HepG2 (cell line): ENCODE measurements at regions not wholly inside any gene's neighbourhood (a gene's known extent, or its start where the extent isn't known, plus 50 kb on each side); places are given as distances from the start of the nearest gene placed in this dataset.

Experiments used
- ATAC-seq: fragments of 200-7000 bp; cut with Tn5 transposase; 3 replicates; pipeline ENCODE4 v1.9.1; 2020; ENCODE audit warnings: mild to moderate bottlenecking, moderate library complexity
- BruUV-seq: library from RNA; stranded (reverse); fragments of 400-500 nt; replicated peaks from 2 replicates; lab custom pipeline; 2021; lab: Mats Ljungman, UMichigan
- CTCF ChIA-PET: fragments of 300-600 bp; formaldehyde crosslinking; extraction: SDS; loops from one replicate; lab custom pipeline; 2021; ENCODE audit warnings: low total read pairs, inconsistent platforms, low intra/inter-chr PET ratio; lab: Yijun Ruan, JAX
- POLR2A ChIA-PET: fragments of 350-600 bp; sonication (Branson Sonifier 250); formaldehyde crosslinking; loops from one replicate; lab custom pipeline; 2020; ENCODE audit warnings: antibody characterized with exemption, inconsistent platforms; lab: Yijun Ruan, JAX
- DNase-seq: peaks from one replicate; pipeline ENCODE4 v3.0.0-alpha.2; 2015; ENCODE audit warnings: low spot score
- FAIRE-seq: peaks from 3 replicates; lab custom pipeline; 2011; peaks lifted over from hg19 to GRCh38; lab: Jason Lieb, UNC
- H2AFZ ChIP-seq: one replicate; pipeline ENCODE4 v1.6.1; 2011; ENCODE audit warnings: low read length, inconsistent platforms
- H3K27ac ChIP-seq: fragments of 300-600 bp; 3 replicates; pipeline ENCODE4 v1.8.0; 2011; ENCODE audit warnings: mixed run types, mild to moderate bottlenecking, mixed read lengths, low read length, inconsistent platforms; ENCODE audit not compliant: insufficient read depth; ENCODE audit errors: extremely low read length
- H3K27me3 ChIP-seq, 2 experiments: fragments of 200-600 bp in 1 of 2; 2 replicates in 1 of 2; 3 replicates in 1 of 2; pipeline versions ENCODE4 v1.6.0 to v1.8.0; 2011; ENCODE audit warnings: low read length in 2 of 2, mild to moderate bottlenecking in 2 of 2, moderate library complexity in 2 of 2, inconsistent platforms in 1 of 2; ENCODE audit not compliant: insufficient read depth in 2 of 2, control insufficient read depth in 1 of 2
- H3K36me3 ChIP-seq, 2 experiments: fragments of 200-600 bp in 1 of 2; replicated peaks in 1 of 2; 2 replicates in 1 of 2; 3 replicates in 1 of 2; pipeline versions ENCODE4 v1.5.1 to v1.8.0; 2011; ENCODE audit warnings: low read length in 2 of 2, inconsistent platforms in 1 of 2; ENCODE audit not compliant: insufficient read depth in 2 of 2, control insufficient read depth in 1 of 2
- H3K4me1 ChIP-seq: 2 replicates; pipeline ENCODE4 v1.5.1; 2012; ENCODE audit warnings: low read length, inconsistent platforms; ENCODE audit not compliant: insufficient read depth
- H3K4me2 ChIP-seq: 2 replicates; pipeline ENCODE4 v1.6.0; 2011; ENCODE audit warnings: low read depth, low read length, inconsistent platforms
- H3K4me3 ChIP-seq, 3 experiments: fragments of 200-600 bp in 1 of 3; sonication (generic), shearing (Covaris generic) in 1 of 3; replicated peaks in 1 of 3; 2 replicates each; pipeline ENCODE4 v1.5.1; 2011 to 2016; ENCODE audit warnings: low read length in 3 of 3, inconsistent platforms in 2 of 3, low read depth in 2 of 3, mild to moderate bottlenecking in 2 of 3, control low read depth in 1 of 3, mixed read lengths in 1 of 3; ENCODE audit not compliant: insufficient read depth in 1 of 3
- H3K79me2 ChIP-seq: one replicate; pipeline ENCODE4 v1.6.1; 2011; ENCODE audit warnings: low read length, inconsistent platforms; ENCODE audit not compliant: insufficient read depth
- H3K9ac ChIP-seq: 2 replicates; pipeline ENCODE4 v1.6.0; 2011; ENCODE audit warnings: mild to moderate bottlenecking, low read depth, low read length, inconsistent platforms; ENCODE audit not compliant: insufficient read depth
- H3K9me3 ChIP-seq: 2 replicates; pipeline ENCODE4 v1.5.1; 2012; ENCODE audit warnings: mild to moderate bottlenecking, low read length
- H4K20me1 ChIP-seq: 2 replicates; pipeline ENCODE4 v1.6.0; 2011; ENCODE audit warnings: inconsistent platforms, mild to moderate bottlenecking, low read length, moderate library complexity; ENCODE audit not compliant: insufficient read depth
- CBX2 ChIP-seq, 2 experiments: fragments of 200-600 bp in 1 of 2; sonication (generic); formaldehyde crosslinking in 1 of 2; IDR thresholded peaks; 2 replicates each; pipeline versions ENCODE4 v1.7.0 to v1.8.1; 2018 to 2022; ENCODE audit warnings: low read depth in 2 of 2, low read length in 1 of 2, mild to moderate bottlenecking in 1 of 2, missing genetic modification reagents in 1 of 2
- KDM4B ChIP-seq: sonication (generic); formaldehyde crosslinking; IDR thresholded peaks from 2 replicates; pipeline ENCODE4 v1.4.0; 2020; ENCODE audit warnings: missing genetic modification reagents
- U2AF1 ChIP-seq: fragments of 200-400 bp; formaldehyde crosslinking; optimal IDR thresholded peaks from 2 replicates; pipeline ENCODE3; 2017; ENCODE audit warnings: mild to moderate bottlenecking, low read depth, low read length
- WGBS: methylation state at CpG from one replicate; pipeline ENCODE4 v1.1.6; 2017; ENCODE audit warnings: low lambda C conversion rate; 5-methylcytosine and 5-hydroxymethylcytosine counted together
- in situ Hi-C: cut with HindIII; loops from 2 replicates; pipeline ENCODE4 v1.10.0; 2017; ENCODE audit warnings: low pct_unique_long_range_greater_than_20kb; ENCODE audit not compliant: extremely low pct_ligation_motif_present
- intact Hi-C: fragments of 100-400 bp; cut with micrococcal nuclease; formaldehyde crosslinking; loops from one replicate; pipeline ENCODE4 v1.10.0; 2022; ENCODE audit not compliant: unreplicated experiment
- TF ChIP-seq, protein P1 (sequence below): sonication (generic); formaldehyde crosslinking; IDR thresholded peaks from 2 replicates; pipeline ENCODE4 v1.5.0; 2020; ENCODE audit warnings: mild to moderate bottlenecking, missing genetic modification reagents, borderline replicate concordance
- TF ChIP-seq, protein P2 (sequence below): sonication (generic); formaldehyde crosslinking; IDR thresholded peaks from one replicate; pipeline ENCODE4 v1.5.1; 2020; ENCODE audit warnings: mild to moderate bottlenecking, missing genetic modification reagents; ENCODE audit errors: not compliant biosample characterization
- TF ChIP-seq, protein P3 (sequence below): fragments of 450-650 bp; IDR thresholded peaks from 2 replicates; pipeline ENCODE4 v1.6.1; 2017; ENCODE audit warnings: mild to moderate bottlenecking
- TF ChIP-seq, protein P4 (sequence below): sonication (generic); formaldehyde crosslinking; IDR thresholded peaks from 2 replicates; pipeline ENCODE4 v1.8.0; 2022; ENCODE audit warnings: low read depth, missing genetic modification reagents

GRCh38 chr5:4375640-4376039 is 764.5 kb upstream of the ADAMTS16 start:
- FAIRE-seq (no peak), ATAC-seq (no peak)
- H3K4me2 ChIP-seq, result no peak overlapping the region

More at GRCh38 chr5:4375640-4376039, 764.5 kb upstream of the ADAMTS16 start:
- H3K9me3 ChIP-seq, result peaks cover 91% of the 10 kb centered on the region
- H3K79me2 ChIP-seq, result no peaks in the 10 kb centered on the region
- TF ChIP-seq, protein P1, sequence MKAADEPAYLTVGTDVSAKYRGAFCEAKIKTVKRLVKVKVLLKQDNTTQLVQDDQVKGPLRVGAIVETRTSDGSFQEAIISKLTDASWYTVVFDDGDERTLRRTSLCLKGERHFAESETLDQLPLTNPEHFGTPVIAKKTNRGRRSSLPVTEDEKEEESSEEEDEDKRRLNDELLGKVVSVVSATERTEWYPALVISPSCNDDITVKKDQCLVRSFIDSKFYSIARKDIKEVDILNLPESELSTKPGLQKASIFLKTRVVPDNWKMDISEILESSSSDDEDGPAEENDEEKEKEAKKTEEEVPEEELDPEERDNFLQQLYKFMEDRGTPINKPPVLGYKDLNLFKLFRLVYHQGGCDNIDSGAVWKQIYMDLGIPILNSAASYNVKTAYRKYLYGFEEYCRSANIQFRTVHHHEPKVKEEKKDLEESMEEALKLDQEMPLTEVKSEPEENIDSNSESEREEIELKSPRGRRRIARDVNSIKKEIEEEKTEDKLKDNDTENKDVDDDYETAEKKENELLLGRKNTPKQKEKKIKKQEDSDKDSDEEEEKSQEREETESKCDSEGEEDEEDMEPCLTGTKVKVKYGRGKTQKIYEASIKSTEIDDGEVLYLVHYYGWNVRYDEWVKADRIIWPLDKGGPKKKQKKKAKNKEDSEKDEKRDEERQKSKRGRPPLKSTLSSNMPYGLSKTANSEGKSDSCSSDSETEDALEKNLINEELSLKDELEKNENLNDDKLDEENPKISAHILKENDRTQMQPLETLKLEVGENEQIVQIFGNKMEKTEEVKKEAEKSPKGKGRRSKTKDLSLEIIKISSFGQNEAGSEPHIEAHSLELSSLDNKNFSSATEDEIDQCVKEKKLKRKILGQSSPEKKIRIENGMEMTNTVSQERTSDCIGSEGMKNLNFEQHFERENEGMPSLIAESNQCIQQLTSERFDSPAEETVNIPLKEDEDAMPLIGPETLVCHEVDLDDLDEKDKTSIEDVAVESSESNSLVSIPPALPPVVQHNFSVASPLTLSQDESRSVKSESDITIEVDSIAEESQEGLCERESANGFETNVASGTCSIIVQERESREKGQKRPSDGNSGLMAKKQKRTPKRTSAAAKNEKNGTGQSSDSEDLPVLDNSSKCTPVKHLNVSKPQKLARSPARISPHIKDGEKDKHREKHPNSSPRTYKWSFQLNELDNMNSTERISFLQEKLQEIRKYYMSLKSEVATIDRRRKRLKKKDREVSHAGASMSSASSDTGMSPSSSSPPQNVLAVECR (CRISPR knock-in tag), result no peak
- TF ChIP-seq, protein P2, sequence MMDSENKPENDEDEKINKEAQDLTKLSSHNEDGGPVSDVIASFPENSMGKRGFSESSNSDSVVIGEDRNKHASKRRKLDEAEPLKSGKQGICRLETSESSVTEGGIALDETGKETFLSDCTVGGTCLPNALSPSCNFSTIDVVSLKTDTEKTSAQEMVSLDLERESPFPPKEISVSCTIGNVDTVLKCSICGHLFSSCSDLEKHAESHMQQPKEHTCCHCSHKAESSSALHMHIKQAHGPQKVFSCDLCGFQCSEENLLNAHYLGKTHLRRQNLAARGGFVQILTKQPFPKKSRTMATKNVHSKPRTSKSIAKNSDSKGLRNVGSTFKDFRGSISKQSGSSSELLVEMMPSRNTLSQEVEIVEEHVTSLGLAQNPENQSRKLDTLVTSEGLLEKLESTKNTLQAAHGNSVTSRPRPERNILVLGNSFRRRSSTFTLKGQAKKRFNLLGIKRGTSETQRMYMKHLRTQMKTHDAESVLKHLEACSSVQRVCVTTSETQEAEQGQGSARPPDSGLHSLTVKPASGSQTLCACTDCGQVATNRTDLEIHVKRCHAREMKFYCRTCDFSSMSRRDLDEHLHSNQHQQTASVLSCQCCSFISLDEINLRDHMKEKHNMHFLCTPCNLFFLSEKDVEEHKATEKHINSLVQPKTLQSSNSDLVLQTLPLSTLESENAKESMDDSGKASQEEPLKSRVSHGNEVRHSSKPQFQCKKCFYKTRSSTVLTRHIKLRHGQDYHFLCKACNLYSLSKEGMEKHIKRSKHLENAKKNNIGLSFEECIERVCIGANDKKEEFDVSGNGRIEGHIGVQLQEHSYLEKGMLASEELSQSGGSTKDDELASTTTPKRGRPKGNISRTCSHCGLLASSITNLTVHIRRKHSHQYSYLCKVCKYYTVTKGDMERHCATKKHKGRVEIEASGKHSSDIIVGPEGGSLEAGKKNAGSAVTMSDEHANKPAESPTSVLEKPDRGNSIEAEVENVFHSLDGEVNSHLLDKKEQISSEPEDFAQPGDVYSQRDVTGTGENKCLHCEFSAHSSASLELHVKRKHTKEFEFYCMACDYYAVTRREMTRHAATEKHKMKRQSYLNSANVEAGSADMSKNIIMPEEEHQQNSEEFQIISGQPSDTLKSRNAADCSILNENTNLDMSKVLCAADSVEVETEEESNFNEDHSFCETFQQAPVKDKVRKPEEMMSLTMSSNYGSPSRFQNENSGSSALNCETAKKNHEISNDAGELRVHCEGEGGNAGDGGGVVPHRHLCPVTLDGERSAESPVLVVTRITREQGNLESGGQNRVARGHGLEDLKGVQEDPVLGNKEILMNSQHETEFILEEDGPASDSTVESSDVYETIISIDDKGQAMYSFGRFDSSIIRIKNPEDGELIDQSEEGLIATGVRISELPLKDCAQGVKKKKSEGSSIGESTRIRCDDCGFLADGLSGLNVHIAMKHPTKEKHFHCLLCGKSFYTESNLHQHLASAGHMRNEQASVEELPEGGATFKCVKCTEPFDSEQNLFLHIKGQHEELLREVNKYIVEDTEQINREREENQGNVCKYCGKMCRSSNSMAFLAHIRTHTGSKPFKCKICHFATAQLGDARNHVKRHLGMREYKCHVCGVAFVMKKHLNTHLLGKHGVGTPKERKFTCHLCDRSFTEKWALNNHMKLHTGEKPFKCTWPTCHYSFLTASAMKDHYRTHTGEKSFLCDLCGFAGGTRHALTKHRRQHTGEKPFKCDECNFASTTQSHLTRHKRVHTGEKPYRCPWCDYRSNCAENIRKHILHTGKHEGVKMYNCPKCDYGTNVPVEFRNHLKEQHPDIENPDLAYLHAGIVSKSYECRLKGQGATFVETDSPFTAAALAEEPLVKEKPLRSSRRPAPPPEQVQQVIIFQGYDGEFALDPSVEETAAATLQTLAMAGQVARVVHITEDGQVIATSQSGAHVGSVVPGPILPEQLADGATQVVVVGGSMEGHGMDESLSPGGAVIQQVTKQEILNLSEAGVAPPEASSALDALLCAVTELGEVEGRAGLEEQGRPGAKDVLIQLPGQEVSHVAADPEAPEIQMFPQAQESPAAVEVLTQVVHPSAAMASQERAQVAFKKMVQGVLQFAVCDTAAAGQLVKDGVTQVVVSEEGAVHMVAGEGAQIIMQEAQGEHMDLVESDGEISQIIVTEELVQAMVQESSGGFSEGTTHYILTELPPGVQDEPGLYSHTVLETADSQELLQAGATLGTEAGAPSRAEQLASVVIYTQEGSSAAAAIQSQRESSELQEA (CRISPR knock-in tag), result no peak
- TF ChIP-seq, protein P3, sequence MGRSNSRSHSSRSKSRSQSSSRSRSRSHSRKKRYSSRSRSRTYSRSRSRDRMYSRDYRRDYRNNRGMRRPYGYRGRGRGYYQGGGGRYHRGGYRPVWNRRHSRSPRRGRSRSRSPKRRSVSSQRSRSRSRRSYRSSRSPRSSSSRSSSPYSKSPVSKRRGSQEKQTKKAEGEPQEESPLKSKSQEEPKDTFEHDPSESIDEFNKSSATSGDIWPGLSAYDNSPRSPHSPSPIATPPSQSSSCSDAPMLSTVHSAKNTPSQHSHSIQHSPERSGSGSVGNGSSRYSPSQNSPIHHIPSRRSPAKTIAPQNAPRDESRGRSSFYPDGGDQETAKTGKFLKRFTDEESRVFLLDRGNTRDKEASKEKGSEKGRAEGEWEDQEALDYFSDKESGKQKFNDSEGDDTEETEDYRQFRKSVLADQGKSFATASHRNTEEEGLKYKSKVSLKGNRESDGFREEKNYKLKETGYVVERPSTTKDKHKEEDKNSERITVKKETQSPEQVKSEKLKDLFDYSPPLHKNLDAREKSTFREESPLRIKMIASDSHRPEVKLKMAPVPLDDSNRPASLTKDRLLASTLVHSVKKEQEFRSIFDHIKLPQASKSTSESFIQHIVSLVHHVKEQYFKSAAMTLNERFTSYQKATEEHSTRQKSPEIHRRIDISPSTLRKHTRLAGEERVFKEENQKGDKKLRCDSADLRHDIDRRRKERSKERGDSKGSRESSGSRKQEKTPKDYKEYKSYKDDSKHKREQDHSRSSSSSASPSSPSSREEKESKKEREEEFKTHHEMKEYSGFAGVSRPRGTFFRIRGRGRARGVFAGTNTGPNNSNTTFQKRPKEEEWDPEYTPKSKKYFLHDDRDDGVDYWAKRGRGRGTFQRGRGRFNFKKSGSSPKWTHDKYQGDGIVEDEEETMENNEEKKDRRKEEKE, result no peak
- no peak for TF ChIP-seq KDM4B (CRISPR knock-in tag)
- TF ChIP-seq CBX2 (IDR thresholded peaks at IDR 0.05; ENCODE audit: low read depth, low read length), result no peak
- no peak for TF ChIP-seq CBX2 (CRISPR knock-in tag; IDR thresholded peaks at IDR 0.05; ENCODE audit: low read depth)
- no peak for TF ChIP-seq U2AF1
- TF ChIP-seq, protein P4, sequence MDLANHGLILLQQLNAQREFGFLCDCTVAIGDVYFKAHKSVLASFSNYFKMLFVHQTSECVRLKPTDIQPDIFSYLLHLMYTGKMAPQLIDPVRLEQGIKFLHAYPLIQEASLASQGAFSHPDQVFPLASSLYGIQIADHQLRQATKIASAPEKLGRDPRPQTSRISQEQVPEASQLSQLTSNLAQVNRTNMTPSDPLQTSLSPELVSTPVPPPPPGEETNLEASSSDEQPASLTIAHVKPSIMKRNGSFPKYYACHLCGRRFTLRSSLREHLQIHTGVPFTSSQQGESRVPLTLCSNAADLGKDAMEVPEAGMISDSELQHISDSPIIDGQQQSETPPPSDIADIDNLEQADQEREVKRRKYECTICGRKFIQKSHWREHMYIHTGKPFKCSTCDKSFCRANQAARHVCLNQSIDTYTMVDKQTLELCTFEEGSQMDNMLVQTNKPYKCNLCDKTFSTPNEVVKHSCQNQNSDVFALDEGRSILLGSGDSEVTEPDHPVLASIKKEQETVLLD (CRISPR knock-in tag), result no peak
- CTCF ChIA-PET, result no interaction called here
- no peak for DNase-seq
- WGBS, result 12% methylated on average over 7 of the region's 7 CpGs
- BruUV-seq, result no TSS peak
- in situ Hi-C loops, result no loop called here
- no peak overlapping the region for H3K9ac ChIP-seq
- no peaks in the 10 kb centered on the region for H3K27me3 ChIP-seq
- H3K36me3 ChIP-seq, result no peaks in the 10 kb centered on the region
- H3K27ac ChIP-seq, result no peak overlapping the region
- intact Hi-C loops, result no loop called here
- H3K4me3 ChIP-seq, result no peak overlapping the region
- POLR2A ChIA-PET, result no interaction called here
- no peaks in the 10 kb centered on the region for H4K20me1 ChIP-seq
- no peak overlapping the region for H2AFZ ChIP-seq
- H3K4me1 ChIP-seq, result no peaks in the 10 kb centered on the region
